ENCODE measurements at regions not wholly inside any gene's neighbourhood (a gene's known extent, or its start where the extent isn't known, plus 50 kb on each side); places are given as distances from the start of the nearest gene placed in this dataset.

GRCh38 chr10:91051829-91052228 lies 130.9 kb upstream of the ANKRD1 start:
- Histone ChIP-seq H2AFZ (ENCODE audit: low read depth, low read length) (no peak overlapping the region), H3K4me1 (ENCODE audit: insufficient read depth, low read length) (peaks cover 81% of the 10 kb centered on the region), H3K9me3 (ENCODE audit: low read length) (no peaks in the 10 kb centered on the region), H3K36me3 (ENCODE audit: insufficient read depth, low read length) (no peaks in the 10 kb centered on the region), H3K27me3 (ENCODE audit: insufficient read depth, low read length) (no peaks in the 10 kb centered on the region), H3K4me3 (ENCODE audit: low read length) (no peak overlapping the region)

- Histone ChIP-seq H3K9me3 (ENCODE audit: low read length) (no peaks in the 10 kb centered on the region), H3K4me1 (ENCODE audit: insufficient read depth, low read length) (peaks cover 57% of the 10 kb centered on the region), H3K27me3 (ENCODE audit: insufficient read depth, low read length) (no peaks in the 10 kb centered on the region), H2AFZ (ENCODE audit: low read depth, low read length) (no peak overlapping the region), H3K36me3 (ENCODE audit: insufficient read depth, low read length) (no peaks in the 10 kb centered on the region), H3K4me3 (ENCODE audit: low read length) (no peak overlapping the region)
Observed at GRCh38 chr10:91054325-91054724, 133.4 kb upstream of the ANKRD1 start.

GRCh38 chr10:91061187-91061586 lies 140.3 kb upstream of the ANKRD1 start:
- no peaks in the 10 kb centered on the region for H3K9me3 ChIP-seq (ENCODE audit: low read length)

GRCh38 chr10:91061608-91062007 lies 140.7 kb upstream of the ANKRD1 start:
- Histone ChIP-seq H2AFZ (ENCODE audit: low read depth, low read length) (no peak overlapping the region), H3K4me3 (ENCODE audit: low read length) (no peak overlapping the region), H3K36me3 (ENCODE audit: insufficient read depth, low read length) (no peaks in the 10 kb centered on the region), H3K27me3 (ENCODE audit: insufficient read depth, low read length) (no peaks in the 10 kb centered on the region), H3K4me1 (ENCODE audit: insufficient read depth, low read length) (no peaks in the 10 kb centered on the region), H3K9me3 (ENCODE audit: low read length) (no peaks in the 10 kb centered on the region)

More at GRCh38 chr10:91061187-91061586, 140.3 kb upstream of the ANKRD1 start:
- H3K4me3 ChIP-seq (ENCODE audit: low read length) = no peak overlapping the region
- H3K36me3 ChIP-seq (ENCODE audit: insufficient read depth, low read length) = no peaks in the 10 kb centered on the region
- H3K27me3 ChIP-seq (ENCODE audit: insufficient read depth, low read length) = no peaks in the 10 kb centered on the region
- no peak overlapping the region for H2AFZ ChIP-seq (ENCODE audit: low read depth, low read length)
- H3K4me1 ChIP-seq (ENCODE audit: insufficient read depth, low read length) = no peaks in the 10 kb centered on the region

- H2AFZ ChIP-seq (ENCODE audit: low read depth, low read length) = no peak overlapping the region
- H3K4me3 ChIP-seq (ENCODE audit: low read length) = no peak overlapping the region
- H3K9me3 ChIP-seq (ENCODE audit: low read length) = no peaks in the 10 kb centered on the region
- no peaks in the 10 kb centered on the region for H3K27me3 ChIP-seq (ENCODE audit: insufficient read depth, low read length)
- no peaks in the 10 kb centered on the region for H3K4me1 ChIP-seq (ENCODE audit: insufficient read depth, low read length)
- H3K36me3 ChIP-seq (ENCODE audit: insufficient read depth, low read length) = no peaks in the 10 kb centered on the region
Observed at GRCh38 chr10:91062091-91062490, 141.2 kb upstream of the ANKRD1 start.

GRCh38 chr10:91071786-91072185 lies 148.7 kb upstream of the PCGF5 start:
- H3K4me3 ChIP-seq (ENCODE audit: low read length) = no peak overlapping the region
- no peaks in the 10 kb centered on the region for H3K9me3 ChIP-seq (ENCODE audit: low read length)
- H3K27me3 ChIP-seq (ENCODE audit: insufficient read depth, low read length) = no peaks in the 10 kb centered on the region
- no peaks in the 10 kb centered on the region for H3K4me1 ChIP-seq (ENCODE audit: insufficient read depth, low read length)
- no peaks in the 10 kb centered on the region for H3K36me3 ChIP-seq (ENCODE audit: insufficient read depth, low read length)
- no peak overlapping the region for H2AFZ ChIP-seq (ENCODE audit: low read depth, low read length)

- no peak overlapping the region for H2AFZ ChIP-seq (ENCODE audit: low read depth, low read length)
- no peaks in the 10 kb centered on the region for H3K4me1 ChIP-seq (ENCODE audit: insufficient read depth, low read length)
- no peaks in the 10 kb centered on the region for H3K9me3 ChIP-seq (ENCODE audit: low read length)
- H3K4me3 ChIP-seq (ENCODE audit: low read length) = no peak overlapping the region
- no peaks in the 10 kb centered on the region for H3K36me3 ChIP-seq (ENCODE audit: insufficient read depth, low read length)
- no peaks in the 10 kb centered on the region for H3K27me3 ChIP-seq (ENCODE audit: insufficient read depth, low read length)
Observed at GRCh38 chr10:91073286-91073979, 147.0 kb upstream of the PCGF5 start.

- Histone ChIP-seq H3K4me3 (ENCODE audit: low read length) (no peak overlapping the region), H3K4me1 (ENCODE audit: insufficient read depth, low read length) (no peaks in the 10 kb centered on the region), H3K36me3 (ENCODE audit: insufficient read depth, low read length) (no peaks in the 10 kb centered on the region), H2AFZ (ENCODE audit: low read depth, low read length) (peak overlapping the region; percentile 9), H3K27me3 (ENCODE audit: insufficient read depth, low read length) (no peaks in the 10 kb centered on the region), H3K9me3 (ENCODE audit: low read length) (no peaks in the 10 kb centered on the region)
Observed at GRCh38 chr10:91076991-91077548, 143.4 kb upstream of the PCGF5 start.

- Histone ChIP-seq H3K9me3 (ENCODE audit: low read length) (no peaks in the 10 kb centered on the region), H3K4me3 (ENCODE audit: low read length) (no peak overlapping the region), H3K36me3 (ENCODE audit: insufficient read depth, low read length) (no peaks in the 10 kb centered on the region), H3K4me1 (ENCODE audit: insufficient read depth, low read length) (no peaks in the 10 kb centered on the region), H3K27me3 (ENCODE audit: insufficient read depth, low read length) (no peaks in the 10 kb centered on the region), H2AFZ (ENCODE audit: low read depth, low read length) (peak overlapping the region; percentile 9)
Observed at GRCh38 chr10:91077549-91078071, 142.9 kb upstream of the PCGF5 start.

GRCh38 chr10:91080776-91081175 lies 139.7 kb upstream of the PCGF5 start:
- H3K4me3 ChIP-seq (ENCODE audit: low read length) = no peak overlapping the region
- no peak overlapping the region for H2AFZ ChIP-seq (ENCODE audit: low read depth, low read length)
- no peaks in the 10 kb centered on the region for H3K9me3 ChIP-seq (ENCODE audit: low read length)
- no peaks in the 10 kb centered on the region for H3K27me3 ChIP-seq (ENCODE audit: insufficient read depth, low read length)
- no peaks in the 10 kb centered on the region for H3K4me1 ChIP-seq (ENCODE audit: insufficient read depth, low read length)
- no peaks in the 10 kb centered on the region for H3K36me3 ChIP-seq (ENCODE audit: insufficient read depth, low read length)

GRCh38 chr10:91082447-91082846 lies 138.0 kb upstream of the PCGF5 start:
- no peaks in the 10 kb centered on the region for H3K27me3 ChIP-seq (ENCODE audit: insufficient read depth, low read length)
- H3K4me3 ChIP-seq (ENCODE audit: low read length) = no peak overlapping the region
- H2AFZ ChIP-seq (ENCODE audit: low read depth, low read length) = no peak overlapping the region
- no peaks in the 10 kb centered on the region for H3K4me1 ChIP-seq (ENCODE audit: insufficient read depth, low read length)
- no peaks in the 10 kb centered on the region for H3K9me3 ChIP-seq (ENCODE audit: low read length)
- no peaks in the 10 kb centered on the region for H3K36me3 ChIP-seq (ENCODE audit: insufficient read depth, low read length)

GRCh38 chr10:91088300-91089140 lies 131.9 kb upstream of the PCGF5 start:
- Histone ChIP-seq H3K4me1 (ENCODE audit: insufficient read depth, low read length) (peaks cover 14% of the 10 kb centered on the region), H2AFZ (ENCODE audit: low read depth, low read length) (no peak overlapping the region), H3K27me3 (ENCODE audit: insufficient read depth, low read length) (no peaks in the 10 kb centered on the region), H3K9me3 (ENCODE audit: low read length) (peaks cover 10% of the 10 kb centered on the region), H3K36me3 (ENCODE audit: insufficient read depth, low read length) (no peaks in the 10 kb centered on the region), H3K4me3 (ENCODE audit: low read length) (no peak overlapping the region)
